Astrocyte (in vitro differentiated cells and primary cell): ENCODE measurements at regions not wholly inside any gene's neighbourhood (a gene's known extent, or its start where the extent isn't known, plus 50 kb on each side); places are given as distances from the start of the nearest gene placed in this dataset.

ENCODE experiments used
- DNase-seq: peaks from one replicate; pipeline ENCODE4 v3.0.0-alpha.2; 2010; ENCODE audit warnings: low read depth
- FAIRE-seq: peaks from 2 replicates; lab custom pipeline; 2011; peaks lifted over from hg19 to GRCh38; lab: Jason Lieb, UNC
- H2AFZ ChIP-seq: 2 replicates; pipeline ENCODE4 v1.6.0; 2012; ENCODE audit warnings: low read depth, low read length, inconsistent platforms
- H3K27ac ChIP-seq: 2 replicates; pipeline ENCODE4 v1.5.1; 2011; ENCODE audit warnings: low read depth, low read length, inconsistent platforms
- H3K27me3 ChIP-seq: 2 replicates; pipeline ENCODE4 v1.6.0; 2011; ENCODE audit warnings: low read length, inconsistent platforms; ENCODE audit not compliant: insufficient read depth
- H3K36me3 ChIP-seq: 2 replicates; pipeline ENCODE4 v1.5.1; 2011; ENCODE audit warnings: low read length, inconsistent platforms; ENCODE audit not compliant: insufficient read depth
- H3K4me1 ChIP-seq: 2 replicates; pipeline ENCODE4 v1.5.1; 2011; ENCODE audit warnings: low read length, inconsistent platforms; ENCODE audit not compliant: insufficient read depth
- H3K4me2 ChIP-seq: 2 replicates; pipeline ENCODE4 v1.6.0; 2012; ENCODE audit warnings: low read length, inconsistent platforms
- H3K4me3 ChIP-seq: 2 replicates; pipeline ENCODE4 v1.5.1; 2011; ENCODE audit warnings: low read depth, mild to moderate bottlenecking, low read length, inconsistent platforms; ENCODE audit not compliant: insufficient read depth
- H3K79me2 ChIP-seq: 2 replicates; pipeline ENCODE4 v1.6.0; 2012; ENCODE audit warnings: mild to moderate bottlenecking, low read length, inconsistent platforms; ENCODE audit not compliant: insufficient read depth
- H3K9ac ChIP-seq: 2 replicates; pipeline ENCODE4 v1.6.0; 2012; ENCODE audit warnings: mild to moderate bottlenecking, low read length, inconsistent platforms
- H3K9me3 ChIP-seq: 2 replicates; pipeline ENCODE4 v1.5.1; 2012; ENCODE audit warnings: low read depth, mild to moderate bottlenecking, low read length, inconsistent platforms; ENCODE audit not compliant: insufficient read depth
- H4K20me1 ChIP-seq: 2 replicates; pipeline ENCODE4 v1.6.0; 2012; ENCODE audit warnings: low read length, inconsistent platforms; ENCODE audit not compliant: insufficient read depth
- H3K27ac Mint-ChIP-seq: one replicate; pipeline ENCODE4 v1.8.0; 2021; ENCODE audit warnings: mild to moderate bottlenecking, mixed read lengths; ENCODE audit not compliant: unreplicated experiment
- H3K27me3 Mint-ChIP-seq: one replicate; pipeline ENCODE4 v1.8.0; 2021; ENCODE audit warnings: low read depth, mixed read lengths; ENCODE audit not compliant: unreplicated experiment
- H3K36me3 Mint-ChIP-seq: one replicate; pipeline ENCODE4 v1.8.0; 2021; ENCODE audit warnings: low read depth, mixed read lengths; ENCODE audit not compliant: unreplicated experiment
- H3K4me1 Mint-ChIP-seq: one replicate; pipeline ENCODE4 v1.8.0; 2021; ENCODE audit warnings: low read depth, mixed read lengths; ENCODE audit not compliant: unreplicated experiment
- H3K4me3 Mint-ChIP-seq: one replicate; pipeline ENCODE4 v1.8.0; 2021; ENCODE audit warnings: mild to moderate bottlenecking, moderate library complexity, mixed read lengths; ENCODE audit not compliant: unreplicated experiment
- H3K9me3 Mint-ChIP-seq: one replicate; pipeline ENCODE4 v1.8.0; 2021; ENCODE audit warnings: mild to moderate bottlenecking, mixed read lengths; ENCODE audit not compliant: unreplicated experiment
- EZH2 ChIP-seq: IDR thresholded peaks from 2 replicates; pipeline ENCODE4 v1.6.1; 2012; ENCODE audit warnings: mild to moderate bottlenecking, low read length, inconsistent platforms; ENCODE audit not compliant: insufficient read depth
- TF ChIP-seq, protein P1 (sequence below): IDR thresholded peaks from 2 replicates; pipeline ENCODE4 v1.5.1; 2011; ENCODE audit warnings: low read depth, mild to moderate bottlenecking, inconsistent platforms, low read length, moderate library complexity; ENCODE audit not compliant: insufficient read depth

DNA sequence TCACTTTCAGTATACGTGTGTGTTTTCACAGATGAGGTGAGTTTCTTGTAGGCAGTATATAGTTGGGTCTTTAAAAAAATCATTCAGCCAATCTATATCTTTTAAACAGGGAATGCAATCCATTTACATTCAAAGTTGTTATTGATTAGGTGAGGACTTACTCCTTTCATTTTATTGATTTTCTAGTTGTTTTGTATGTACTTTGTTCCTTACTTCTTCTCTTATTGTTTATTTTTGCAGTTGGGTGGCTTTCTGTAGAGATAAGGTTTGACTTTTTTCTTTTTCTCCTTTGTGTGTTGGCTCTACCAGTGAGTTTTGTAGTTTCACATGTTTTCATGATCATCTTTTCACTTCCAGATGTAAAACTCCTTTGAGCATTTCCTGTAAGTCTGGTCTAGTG lies 83.1 kb downstream of the MAGED1 start:
- Mint-ChIP-seq H3K4me3 (no peak overlapping the region), H3K4me1 (no peaks in the 10 kb centered on the region), H3K27me3 (no peaks in the 10 kb centered on the region), H3K9me3 (peaks cover 2% of the 10 kb centered on the region), H3K27ac (no peak overlapping the region), H3K36me3 (no peaks in the 10 kb centered on the region)
- no peak overlapping the region for H3K9ac ChIP-seq
- no peak overlapping the region for H2AFZ ChIP-seq
- H3K4me3 ChIP-seq: no peak overlapping the region
- H3K4me1 ChIP-seq: no peaks in the 10 kb centered on the region
- DNase-seq (no peak), FAIRE-seq (peak; percentile 49)
- no peaks in the 10 kb centered on the region for H4K20me1 ChIP-seq
- no peaks in the 10 kb centered on the region for H3K9me3 ChIP-seq
- H3K4me2 ChIP-seq: no peak overlapping the region
- H3K79me2 ChIP-seq: no peaks in the 10 kb centered on the region
- H3K27me3 ChIP-seq: no peaks in the 10 kb centered on the region
- H3K36me3 ChIP-seq: no peaks in the 10 kb centered on the region
- H3K27ac ChIP-seq: no peak overlapping the region
- TF ChIP-seq, protein P1, sequence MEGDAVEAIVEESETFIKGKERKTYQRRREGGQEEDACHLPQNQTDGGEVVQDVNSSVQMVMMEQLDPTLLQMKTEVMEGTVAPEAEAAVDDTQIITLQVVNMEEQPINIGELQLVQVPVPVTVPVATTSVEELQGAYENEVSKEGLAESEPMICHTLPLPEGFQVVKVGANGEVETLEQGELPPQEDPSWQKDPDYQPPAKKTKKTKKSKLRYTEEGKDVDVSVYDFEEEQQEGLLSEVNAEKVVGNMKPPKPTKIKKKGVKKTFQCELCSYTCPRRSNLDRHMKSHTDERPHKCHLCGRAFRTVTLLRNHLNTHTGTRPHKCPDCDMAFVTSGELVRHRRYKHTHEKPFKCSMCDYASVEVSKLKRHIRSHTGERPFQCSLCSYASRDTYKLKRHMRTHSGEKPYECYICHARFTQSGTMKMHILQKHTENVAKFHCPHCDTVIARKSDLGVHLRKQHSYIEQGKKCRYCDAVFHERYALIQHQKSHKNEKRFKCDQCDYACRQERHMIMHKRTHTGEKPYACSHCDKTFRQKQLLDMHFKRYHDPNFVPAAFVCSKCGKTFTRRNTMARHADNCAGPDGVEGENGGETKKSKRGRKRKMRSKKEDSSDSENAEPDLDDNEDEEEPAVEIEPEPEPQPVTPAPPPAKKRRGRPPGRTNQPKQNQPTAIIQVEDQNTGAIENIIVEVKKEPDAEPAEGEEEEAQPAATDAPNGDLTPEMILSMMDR: no peak
- no peak for TF ChIP-seq EZH2
